Osteoblast (primary cell): ENCODE measurements at regions not wholly inside any gene's neighbourhood (a gene's known extent, or its start where the extent isn't known, plus 50 kb on each side); places are given as distances from the start of the nearest gene placed in this dataset.

Source experiments
- DNase-seq: peaks from one replicate; pipeline ENCODE4 v3.0.0; 2011; ENCODE audit warnings: low spot score, mixed read lengths; ENCODE audit not compliant: insufficient read length; ENCODE audit errors: missing footprints
- H2AFZ ChIP-seq: 2 replicates; pipeline ENCODE4 v1.6.0; 2011; ENCODE audit warnings: mild to moderate bottlenecking, low read length
- H3K27ac ChIP-seq: 2 replicates; pipeline ENCODE4 v1.5.1; 2011; ENCODE audit warnings: mild to moderate bottlenecking, low read depth, low read length, moderate library complexity
- H3K27me3 ChIP-seq: 2 replicates; pipeline ENCODE4 v1.6.0; 2012; ENCODE audit warnings: mild to moderate bottlenecking, control low read depth, inconsistent platforms, low read length, moderate library complexity; ENCODE audit not compliant: insufficient read depth
- H3K36me3 ChIP-seq: 2 replicates; pipeline ENCODE4 v1.5.1; 2011; ENCODE audit warnings: mild to moderate bottlenecking, low read length, control low read depth, moderate library complexity; ENCODE audit not compliant: insufficient read depth
- H3K4me1 ChIP-seq: 2 replicates; pipeline ENCODE4 v1.5.1; 2011; ENCODE audit warnings: mild to moderate bottlenecking, low read length, control low read depth, moderate library complexity; ENCODE audit not compliant: insufficient read depth
- H3K4me2 ChIP-seq: 2 replicates; pipeline ENCODE4 v1.6.0; 2011; ENCODE audit warnings: mild to moderate bottlenecking, low read length; ENCODE audit not compliant: insufficient read depth
- H3K4me3 ChIP-seq: fragments of 200-600 bp; sonication (generic); 3 replicates; pipeline ENCODE4 v1.5.1; 2012; ENCODE audit warnings: mild to moderate bottlenecking, low read length, inconsistent platforms; ENCODE audit not compliant: insufficient read depth
- H3K79me2 ChIP-seq: 2 replicates; pipeline ENCODE4 v1.6.0; 2012; ENCODE audit warnings: mild to moderate bottlenecking, low read length, control low read depth, inconsistent platforms; ENCODE audit not compliant: insufficient read depth
- H3K9me3 ChIP-seq: 2 replicates; pipeline ENCODE4 v1.5.1; 2011; ENCODE audit warnings: low read depth, low read length, control low read depth
- H4K20me1 ChIP-seq: 2 replicates; pipeline ENCODE4 v1.6.0; 2012; ENCODE audit warnings: mild to moderate bottlenecking, low read length, control low read depth; ENCODE audit not compliant: insufficient read depth
- TF ChIP-seq, protein P1 (sequence below): IDR thresholded peaks from 2 replicates; pipeline ENCODE4 v1.5.1; 2011; ENCODE audit warnings: mild to moderate bottlenecking, low read depth, low read length, moderate library complexity; ENCODE audit errors: extremely low read depth

GRCh38 chr16:26273607-26274006 lies 581.8 kb downstream of the HS3ST4 start:
- no peaks in the 10 kb centered on the region for H3K4me1 ChIP-seq
- H3K4me3 ChIP-seq, result no peak overlapping the region
- H3K4me2 ChIP-seq, result no peak overlapping the region
- H2AFZ ChIP-seq, result no peak overlapping the region
- H3K27ac ChIP-seq, result no peak overlapping the region
- no peaks in the 10 kb centered on the region for H3K9me3 ChIP-seq
- no peaks in the 10 kb centered on the region for H4K20me1 ChIP-seq
- no peaks in the 10 kb centered on the region for H3K27me3 ChIP-seq
- no peaks in the 10 kb centered on the region for H3K79me2 ChIP-seq
- no peaks in the 10 kb centered on the region for H3K36me3 ChIP-seq
- TF ChIP-seq, protein P1, sequence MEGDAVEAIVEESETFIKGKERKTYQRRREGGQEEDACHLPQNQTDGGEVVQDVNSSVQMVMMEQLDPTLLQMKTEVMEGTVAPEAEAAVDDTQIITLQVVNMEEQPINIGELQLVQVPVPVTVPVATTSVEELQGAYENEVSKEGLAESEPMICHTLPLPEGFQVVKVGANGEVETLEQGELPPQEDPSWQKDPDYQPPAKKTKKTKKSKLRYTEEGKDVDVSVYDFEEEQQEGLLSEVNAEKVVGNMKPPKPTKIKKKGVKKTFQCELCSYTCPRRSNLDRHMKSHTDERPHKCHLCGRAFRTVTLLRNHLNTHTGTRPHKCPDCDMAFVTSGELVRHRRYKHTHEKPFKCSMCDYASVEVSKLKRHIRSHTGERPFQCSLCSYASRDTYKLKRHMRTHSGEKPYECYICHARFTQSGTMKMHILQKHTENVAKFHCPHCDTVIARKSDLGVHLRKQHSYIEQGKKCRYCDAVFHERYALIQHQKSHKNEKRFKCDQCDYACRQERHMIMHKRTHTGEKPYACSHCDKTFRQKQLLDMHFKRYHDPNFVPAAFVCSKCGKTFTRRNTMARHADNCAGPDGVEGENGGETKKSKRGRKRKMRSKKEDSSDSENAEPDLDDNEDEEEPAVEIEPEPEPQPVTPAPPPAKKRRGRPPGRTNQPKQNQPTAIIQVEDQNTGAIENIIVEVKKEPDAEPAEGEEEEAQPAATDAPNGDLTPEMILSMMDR, result no peak
- no peak for DNase-seq

- H2AFZ ChIP-seq, result no peak overlapping the region
- TF ChIP-seq, protein P1, result no peak
- no peaks in the 10 kb centered on the region for H3K79me2 ChIP-seq
These were observed 583.3 kb downstream of the HS3ST4 start for GRCh38 chr16:26275021-26275590.

DNA sequence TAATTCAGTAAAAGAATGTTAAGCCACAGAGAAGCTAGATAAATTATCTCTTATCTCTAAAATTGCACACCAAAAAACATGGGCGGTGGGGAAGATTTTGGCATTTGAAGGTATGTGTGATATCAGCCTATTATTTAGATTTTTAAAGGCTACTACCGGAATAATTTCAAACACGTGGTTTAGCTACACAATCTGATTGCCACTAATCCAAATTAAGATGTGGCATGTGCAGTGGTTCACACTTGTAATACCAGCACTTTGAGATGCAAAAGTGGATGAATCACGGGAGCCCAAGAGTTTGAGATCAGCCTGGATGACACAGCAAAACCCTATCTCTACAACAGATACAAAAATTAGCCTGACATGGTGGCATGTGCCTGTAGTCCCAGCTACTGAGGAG lies 584.5 kb downstream of the HS3ST4 start:
- no peak overlapping the region for H3K4me3 ChIP-seq
- no peaks in the 10 kb centered on the region for H3K27me3 ChIP-seq
- no peak for DNase-seq
- H3K79me2 ChIP-seq, result no peaks in the 10 kb centered on the region
- TF ChIP-seq, protein P1, result no peak
- H3K36me3 ChIP-seq, result no peaks in the 10 kb centered on the region
- no peaks in the 10 kb centered on the region for H3K4me1 ChIP-seq
- no peak overlapping the region for H2AFZ ChIP-seq
- no peak overlapping the region for H3K4me2 ChIP-seq
- H3K27ac ChIP-seq, result no peak overlapping the region
- H3K9me3 ChIP-seq, result no peaks in the 10 kb centered on the region
- H4K20me1 ChIP-seq, result no peaks in the 10 kb centered on the region

More at GRCh38 chr16:26275021-26275590, 583.3 kb downstream of the HS3ST4 start:
- H3K27me3 ChIP-seq, result no peaks in the 10 kb centered on the region
- DNase-seq, result no peak
- no peaks in the 10 kb centered on the region for H3K4me1 ChIP-seq
- no peak overlapping the region for H3K27ac ChIP-seq
- H3K9me3 ChIP-seq, result no peaks in the 10 kb centered on the region
- H3K4me3 ChIP-seq, result no peak overlapping the region
- H3K4me2 ChIP-seq, result no peak overlapping the region
- H3K36me3 ChIP-seq, result no peaks in the 10 kb centered on the region
- H4K20me1 ChIP-seq, result no peaks in the 10 kb centered on the region

DNA sequence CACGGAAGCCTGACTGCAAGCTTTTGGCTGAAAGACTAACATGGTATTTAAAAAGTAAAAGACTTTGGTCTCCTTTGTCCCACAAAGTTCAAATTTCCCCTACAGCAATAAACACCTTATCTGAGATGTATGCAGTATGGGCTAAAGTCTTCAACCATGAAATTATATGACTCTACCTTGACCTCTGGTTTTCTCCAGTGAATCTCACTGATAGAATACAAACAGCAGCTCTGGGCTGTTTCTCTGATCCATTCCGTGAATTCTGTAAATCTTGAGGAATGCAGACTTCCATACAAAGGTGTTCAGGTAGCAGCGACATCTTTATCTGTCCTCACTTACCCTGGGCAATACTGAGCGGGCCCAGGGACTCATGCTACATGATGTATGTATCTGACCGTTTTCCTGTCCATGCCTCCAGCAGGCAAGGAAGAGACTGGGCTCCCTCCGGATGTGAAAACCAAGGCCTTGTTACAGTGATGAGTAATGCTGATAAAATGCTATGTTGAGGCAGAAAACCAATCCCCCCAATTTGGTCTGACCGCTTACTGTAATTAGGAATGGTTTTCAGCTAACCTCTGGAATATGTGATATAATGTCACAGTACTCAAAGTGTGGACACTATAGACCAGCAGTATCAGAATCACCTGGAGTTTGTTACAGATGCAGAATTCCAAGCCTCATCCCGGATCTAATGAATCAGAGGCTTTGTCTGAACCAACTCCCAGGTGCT lies 589.8 kb downstream of the HS3ST4 start:
- H3K27me3 ChIP-seq, result no peaks in the 10 kb centered on the region
- H3K4me3 ChIP-seq, result no peak overlapping the region

More for the DNA sequence above, 589.8 kb downstream of the HS3ST4 start:
- Histone ChIP-seq H4K20me1 (no peaks in the 10 kb centered on the region), H3K4me1 (no peaks in the 10 kb centered on the region), H2AFZ (no peak overlapping the region), H3K27ac (no peak overlapping the region), H3K36me3 (no peaks in the 10 kb centered on the region), H3K9me3 (no peaks in the 10 kb centered on the region), H3K4me2 (no peak overlapping the region), H3K79me2 (no peaks in the 10 kb centered on the region)
- DNase-seq, result no peak
- TF ChIP-seq, protein P1, result no peak
